ENCODE measurements at regions not wholly inside any gene's neighbourhood (a gene's known extent, or its start where the extent isn't known, plus 50 kb on each side); places are given as distances from the start of the nearest gene placed in this dataset.

- no peak overlapping the region for H3K4me2 ChIP-seq (ENCODE audit: low read length)
- H3K4me1 ChIP-seq (ENCODE audit: control insufficient read depth in 1 of 2, insufficient read depth in 2 of 2, low read length in 2 of 2) = no peaks in the 10 kb centered on the region
- H4K8ac ChIP-seq (ENCODE audit: low read depth, low read length) = no peak overlapping the region
- H3K23ac ChIP-seq (ENCODE audit: low read length) = no peak overlapping the region
- no peaks in the 10 kb centered on the region for H3K27me3 ChIP-seq (ENCODE audit: insufficient read depth, low read length)
- no peak overlapping the region for H3K14ac ChIP-seq (ENCODE audit: low read length)
- no peaks in the 10 kb centered on the region for H3K36me3 ChIP-seq (ENCODE audit: control insufficient read depth in 1 of 2, insufficient read depth in 2 of 2, low read length in 2 of 2)
- no peak overlapping the region for H2BK120ac ChIP-seq (ENCODE audit: insufficient read depth, low read length, poor library complexity)
- no peak overlapping the region for H3K4me3 ChIP-seq (ENCODE audit: low read depth, low read length)
- H3K9ac ChIP-seq (ENCODE audit: low read length) = no peak overlapping the region
- H3K79me2 ChIP-seq (ENCODE audit: control insufficient read depth, insufficient read depth, low read length, poor library complexity) = no peaks in the 10 kb centered on the region
- H4K91ac ChIP-seq (ENCODE audit: low read depth, low read length) = no peak overlapping the region
- no peak for DNase-seq
- no peak overlapping the region for H2BK5ac ChIP-seq (ENCODE audit: low read depth, low read length, poor library complexity)
- no peak overlapping the region for H3K27ac ChIP-seq (ENCODE audit: low read depth, low read length)
- no peak overlapping the region for H2BK12ac ChIP-seq (ENCODE audit: low read length)
- H3K18ac ChIP-seq (ENCODE audit: low read length) = no peak overlapping the region
- no peaks in the 10 kb centered on the region for H3K9me3 ChIP-seq (ENCODE audit: insufficient read depth, low read depth, low read length)
- H3K4ac ChIP-seq (ENCODE audit: low read depth, low read length) = no peak overlapping the region
- H3K79me1 ChIP-seq (ENCODE audit: low read length) = no peaks in the 10 kb centered on the region
- WGBS (ENCODE audit: extremely low coverage, insufficient coverage, insufficient read length) = no CpG with 5 or more reads among the region's 2 CpGs
- no peak overlapping the region for H2AK5ac ChIP-seq (ENCODE audit: low read length)
- H2AFZ ChIP-seq (ENCODE audit: insufficient read depth, low read length, poor library complexity) = no peak overlapping the region
- H4K12ac ChIP-seq (ENCODE audit: low read depth, low read length) = no peak overlapping the region
Measured at GRCh38 chr12:60075091-60075490, 479.3 kb downstream of the SLC16A7 start.

- H3K9me3 ChIP-seq (ENCODE audit: insufficient read depth, low read depth, low read length) = no peaks in the 10 kb centered on the region
- H3K18ac ChIP-seq (ENCODE audit: low read length) = no peak overlapping the region
- H2BK12ac ChIP-seq (ENCODE audit: low read length) = no peak overlapping the region
- H4K91ac ChIP-seq (ENCODE audit: low read depth, low read length) = no peak overlapping the region
- no peaks in the 10 kb centered on the region for H3K4me1 ChIP-seq (ENCODE audit: control insufficient read depth in 1 of 2, insufficient read depth in 2 of 2, low read length in 2 of 2)
- H2BK5ac ChIP-seq (ENCODE audit: low read depth, low read length, poor library complexity) = no peak overlapping the region
- no peak overlapping the region for H2AK5ac ChIP-seq (ENCODE audit: low read length)
- H3K23ac ChIP-seq (ENCODE audit: low read length) = no peak overlapping the region
- no peak overlapping the region for H4K12ac ChIP-seq (ENCODE audit: low read depth, low read length)
- no peaks in the 10 kb centered on the region for H3K79me2 ChIP-seq (ENCODE audit: control insufficient read depth, insufficient read depth, low read length, poor library complexity)
- H3K4me2 ChIP-seq (ENCODE audit: low read length) = no peak overlapping the region
- no peaks in the 10 kb centered on the region for H3K27me3 ChIP-seq (ENCODE audit: insufficient read depth, low read length)
- H3K4me3 ChIP-seq (ENCODE audit: low read depth, low read length) = no peak overlapping the region
- no peak for DNase-seq
- no peak overlapping the region for H3K27ac ChIP-seq (ENCODE audit: low read depth, low read length)
- H2BK120ac ChIP-seq (ENCODE audit: insufficient read depth, low read length, poor library complexity) = no peak overlapping the region
- no CpG with 5 or more reads among the region's 3 CpGs for WGBS (ENCODE audit: extremely low coverage, insufficient coverage, insufficient read length)
- H2AFZ ChIP-seq (ENCODE audit: insufficient read depth, low read length, poor library complexity) = no peak overlapping the region
- H3K9ac ChIP-seq (ENCODE audit: low read length) = no peak overlapping the region
- no peaks in the 10 kb centered on the region for H3K79me1 ChIP-seq (ENCODE audit: low read length)
- no peak overlapping the region for H4K8ac ChIP-seq (ENCODE audit: low read depth, low read length)
- no peak overlapping the region for H3K14ac ChIP-seq (ENCODE audit: low read length)
- no peaks in the 10 kb centered on the region for H3K36me3 ChIP-seq (ENCODE audit: control insufficient read depth in 1 of 2, insufficient read depth in 2 of 2, low read length in 2 of 2)
- no peak overlapping the region for H3K4ac ChIP-seq (ENCODE audit: low read depth, low read length)
Measured at GRCh38 chr12:60078026-60078425, 482.2 kb downstream of the SLC16A7 start.

- no peak overlapping the region for H2BK12ac ChIP-seq (ENCODE audit: low read length)
- no peak overlapping the region for H3K18ac ChIP-seq (ENCODE audit: low read length)
Measured at GRCh38 chr12:60093428-60093827, 497.6 kb downstream of the SLC16A7 start.

GRCh38 chr12:60094436-60094835 is 498.6 kb downstream of the SLC16A7 start:
- no CpG with 5 or more reads among the region's 1 CpG for WGBS (ENCODE audit: extremely low coverage, insufficient coverage, insufficient read length)
- H3K27ac ChIP-seq (ENCODE audit: low read depth, low read length) = no peak overlapping the region
- H2BK5ac ChIP-seq (ENCODE audit: low read depth, low read length, poor library complexity) = no peak overlapping the region
- no peaks in the 10 kb centered on the region for H3K4me1 ChIP-seq (ENCODE audit: control insufficient read depth in 1 of 2, insufficient read depth in 2 of 2, low read length in 2 of 2)
- H3K9ac ChIP-seq (ENCODE audit: low read length) = no peak overlapping the region
- no peak overlapping the region for H3K14ac ChIP-seq (ENCODE audit: low read length)
- H3K9me3 ChIP-seq (ENCODE audit: insufficient read depth, low read depth, low read length) = no peaks in the 10 kb centered on the region
- no peak overlapping the region for H2BK120ac ChIP-seq (ENCODE audit: insufficient read depth, low read length, poor library complexity)
- H3K27me3 ChIP-seq (ENCODE audit: insufficient read depth, low read length) = no peaks in the 10 kb centered on the region
- H3K79me1 ChIP-seq (ENCODE audit: low read length) = no peaks in the 10 kb centered on the region
- no peaks in the 10 kb centered on the region for H3K36me3 ChIP-seq (ENCODE audit: control insufficient read depth in 1 of 2, insufficient read depth in 2 of 2, low read length in 2 of 2)
- H4K8ac ChIP-seq (ENCODE audit: low read depth, low read length) = no peak overlapping the region
- no peak overlapping the region for H4K12ac ChIP-seq (ENCODE audit: low read depth, low read length)
- H3K23ac ChIP-seq (ENCODE audit: low read length) = no peak overlapping the region
- DNase-seq = no peak
- no peak overlapping the region for H2BK12ac ChIP-seq (ENCODE audit: low read length)
- H2AFZ ChIP-seq (ENCODE audit: insufficient read depth, low read length, poor library complexity) = no peak overlapping the region
- H3K79me2 ChIP-seq (ENCODE audit: control insufficient read depth, insufficient read depth, low read length, poor library complexity) = no peaks in the 10 kb centered on the region
- H3K18ac ChIP-seq (ENCODE audit: low read length) = no peak overlapping the region
- no peak overlapping the region for H3K4me3 ChIP-seq (ENCODE audit: low read depth, low read length)
- no peak overlapping the region for H4K91ac ChIP-seq (ENCODE audit: low read depth, low read length)
- H3K4ac ChIP-seq (ENCODE audit: low read depth, low read length) = no peak overlapping the region
- H3K4me2 ChIP-seq (ENCODE audit: low read length) = no peak overlapping the region
- no peak overlapping the region for H2AK5ac ChIP-seq (ENCODE audit: low read length)

More at GRCh38 chr12:60093428-60093827, 497.6 kb downstream of the SLC16A7 start:
- H2BK5ac ChIP-seq (ENCODE audit: low read depth, low read length, poor library complexity) = no peak overlapping the region
- no peak overlapping the region for H4K12ac ChIP-seq (ENCODE audit: low read depth, low read length)
- no peak for DNase-seq
- H3K9me3 ChIP-seq (ENCODE audit: insufficient read depth, low read depth, low read length) = no peaks in the 10 kb centered on the region
- H3K36me3 ChIP-seq (ENCODE audit: control insufficient read depth in 1 of 2, insufficient read depth in 2 of 2, low read length in 2 of 2) = no peaks in the 10 kb centered on the region
- no peaks in the 10 kb centered on the region for H3K79me1 ChIP-seq (ENCODE audit: low read length)
- H3K4ac ChIP-seq (ENCODE audit: low read depth, low read length) = no peak overlapping the region
- no peak overlapping the region for H3K4me2 ChIP-seq (ENCODE audit: low read length)
- H2AFZ ChIP-seq (ENCODE audit: insufficient read depth, low read length, poor library complexity) = no peak overlapping the region
- no peak overlapping the region for H2BK120ac ChIP-seq (ENCODE audit: insufficient read depth, low read length, poor library complexity)
- H3K9ac ChIP-seq (ENCODE audit: low read length) = no peak overlapping the region
- H4K91ac ChIP-seq (ENCODE audit: low read depth, low read length) = no peak overlapping the region
- H2AK5ac ChIP-seq (ENCODE audit: low read length) = no peak overlapping the region
- H3K27me3 ChIP-seq (ENCODE audit: insufficient read depth, low read length) = no peaks in the 10 kb centered on the region
- H3K4me3 ChIP-seq (ENCODE audit: low read depth, low read length) = no peak overlapping the region
- no peak overlapping the region for H3K23ac ChIP-seq (ENCODE audit: low read length)
- no peaks in the 10 kb centered on the region for H3K4me1 ChIP-seq (ENCODE audit: control insufficient read depth in 1 of 2, insufficient read depth in 2 of 2, low read length in 2 of 2)
- no peak overlapping the region for H3K27ac ChIP-seq (ENCODE audit: low read depth, low read length)
- H4K8ac ChIP-seq (ENCODE audit: low read depth, low read length) = no peak overlapping the region
- no peaks in the 10 kb centered on the region for H3K79me2 ChIP-seq (ENCODE audit: control insufficient read depth, insufficient read depth, low read length, poor library complexity)
- no peak overlapping the region for H3K14ac ChIP-seq (ENCODE audit: low read length)

Measured in trophoblast cell (in vitro differentiated cells and primary cell).